NCI-H187 treated with DMSO at 0.1 percent for 48 hours (cell line): ENCODE measurements at regions not wholly inside any gene's neighbourhood (a gene's known extent, or its start where the extent isn't known, plus 50 kb on each side); places are given as distances from the start of the nearest gene placed in this dataset.

Source experiments
- DNase-seq: peaks from one replicate; lab custom pipeline; 2025; lab: John Stamatoyannopoulos, UW

- DNase-seq, result no peak
Measured at GRCh38 chr13:92938486-92939020, 288.1 kb upstream of the GPC6 start.

DNA sequence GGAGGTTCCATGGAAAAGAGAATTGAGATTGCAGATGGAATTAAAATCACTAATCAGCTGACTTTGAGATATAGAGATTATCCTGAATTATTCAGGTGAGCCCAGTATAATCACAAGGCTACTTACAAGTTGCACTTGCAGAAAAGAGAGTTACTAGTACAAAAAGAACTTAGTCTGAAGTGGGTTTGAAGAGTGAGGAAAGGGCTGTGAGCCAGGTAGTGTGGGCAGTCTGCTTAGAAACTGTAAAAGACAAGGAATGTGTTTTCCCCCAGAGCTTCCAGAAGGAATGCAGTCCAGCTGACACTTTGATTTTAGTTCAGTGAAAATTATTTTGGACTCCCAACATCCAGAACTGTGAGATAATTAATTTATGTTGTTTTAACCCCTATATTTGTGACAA lies 285.4 kb upstream of the GPC6 start:
- no peak for DNase-seq

DNA sequence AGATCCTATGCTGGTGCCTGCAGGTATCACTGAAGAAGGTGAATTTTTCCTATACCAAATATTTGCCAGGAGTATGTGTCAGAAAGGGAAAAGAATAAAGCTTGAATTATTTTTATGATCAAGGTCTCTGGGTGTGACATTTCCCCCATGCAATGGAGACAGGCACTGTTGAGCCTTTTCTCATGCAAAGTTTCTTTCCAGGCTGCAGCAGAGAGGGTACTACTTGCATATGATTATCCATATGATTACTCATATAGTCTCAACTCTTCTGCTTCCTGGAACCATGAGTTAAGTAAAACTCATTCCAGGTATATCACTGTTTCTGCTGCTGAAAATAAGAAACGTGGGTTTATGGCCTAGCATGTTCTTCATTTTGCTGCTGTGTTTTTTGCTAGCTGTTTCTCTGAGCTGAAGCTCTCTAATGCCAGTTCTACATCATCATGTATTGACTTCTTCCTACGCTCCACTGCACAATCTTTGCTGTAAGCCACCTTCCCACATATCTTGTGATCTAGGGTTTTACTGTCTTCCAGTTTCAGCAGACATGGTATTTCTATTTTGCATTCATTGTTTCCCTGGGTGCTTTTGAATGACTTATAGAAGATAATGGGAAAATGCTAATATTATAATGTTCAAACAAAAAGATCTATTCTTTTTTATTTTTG lies 278.7 kb upstream of the GPC6 start:
- DNase-seq, result no peak

GRCh38 chr13:92950771-92951170 lies 275.8 kb upstream of the GPC6 start:
- DNase-seq, result no peak

DNA sequence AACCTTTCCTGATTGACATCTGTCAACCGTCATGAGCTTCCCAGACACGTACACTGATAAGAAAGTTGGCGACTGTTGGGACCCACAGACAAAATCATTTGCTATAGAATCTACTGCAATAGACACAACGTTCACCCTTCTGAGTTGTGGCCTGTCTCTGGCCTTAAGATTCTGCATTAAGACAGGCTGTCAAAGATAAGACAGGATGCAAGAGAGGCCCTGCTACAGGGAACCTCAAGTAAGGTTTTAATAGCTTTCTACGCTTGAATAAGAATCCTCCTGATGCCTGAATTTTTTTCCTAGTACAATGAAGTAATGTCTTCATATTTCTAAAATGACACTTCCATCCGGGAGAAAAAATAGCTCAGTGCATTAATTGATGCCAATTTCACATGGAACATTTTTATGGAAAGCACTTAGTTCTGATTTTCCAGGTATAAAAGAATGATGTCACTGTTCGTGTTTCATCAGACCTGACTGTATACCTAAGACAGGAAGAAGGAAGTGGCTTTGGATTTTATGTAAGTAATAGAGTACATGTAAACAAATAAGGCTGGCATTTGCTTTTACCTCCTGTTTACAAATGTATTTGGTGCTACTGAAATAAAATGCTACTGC lies 275.2 kb upstream of the GPC6 start:
- no peak for DNase-seq

DNA sequence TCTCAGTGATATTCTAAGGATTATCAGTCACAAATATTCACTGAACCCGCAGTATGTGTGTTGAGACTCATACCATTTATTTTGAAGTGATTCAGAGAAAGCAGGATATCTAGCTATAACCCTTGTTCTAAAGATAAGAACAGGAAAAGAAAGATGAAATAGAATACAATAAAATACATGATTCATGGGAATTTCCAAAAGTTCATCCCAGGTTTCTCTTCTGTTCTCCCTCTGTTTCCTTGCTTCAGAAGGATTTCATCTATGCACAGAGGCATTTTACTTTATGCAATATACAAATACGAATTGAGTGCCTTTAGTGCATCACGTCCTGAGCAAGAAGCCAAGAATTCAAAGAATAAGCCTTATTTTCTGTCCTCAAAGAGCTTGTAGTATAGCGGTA lies 274.4 kb upstream of the GPC6 start:
- no peak for DNase-seq

- no peak for DNase-seq
Measured at GRCh38 chr13:92954746-92955145, 271.9 kb upstream of the GPC6 start.

DNA sequence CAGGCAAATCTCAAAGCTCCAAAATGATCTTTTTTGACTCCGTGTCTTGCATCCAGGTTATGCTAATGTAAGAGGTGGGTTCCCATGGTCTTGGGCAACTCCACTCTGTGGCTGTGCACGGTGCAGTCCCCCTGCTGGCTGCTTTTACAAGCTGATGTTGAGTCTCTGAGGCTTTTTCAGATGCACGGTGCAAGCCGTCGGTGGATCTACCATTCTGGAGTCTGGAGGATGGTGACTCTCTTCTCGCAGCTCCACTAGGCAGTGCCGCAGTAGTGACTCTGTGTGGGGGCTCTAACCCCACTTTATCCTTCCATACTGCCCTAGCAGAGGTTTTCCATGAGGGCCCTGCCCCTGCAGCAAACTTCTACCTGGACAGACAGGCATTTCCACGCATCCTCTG lies 266.8 kb upstream of the GPC6 start:
- no peak for DNase-seq

DNA sequence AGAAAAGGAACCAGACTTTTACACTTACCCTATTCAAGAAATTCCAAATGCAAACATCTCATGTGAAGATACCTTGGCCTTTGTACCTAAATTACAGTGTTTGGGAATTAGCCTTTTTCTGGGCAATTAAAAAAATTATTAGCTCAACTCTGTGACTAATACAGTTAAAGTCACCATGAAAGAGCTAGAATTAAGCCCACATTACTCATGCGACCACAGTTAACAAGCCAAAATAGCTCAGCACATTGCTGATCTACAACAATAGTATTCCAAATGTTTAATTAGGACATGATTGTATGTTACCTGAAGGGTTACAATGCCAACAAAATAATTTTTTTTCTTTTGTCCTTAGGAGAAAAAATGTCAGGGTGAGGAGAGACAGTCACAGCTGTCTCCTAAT lies 263.6 kb upstream of the GPC6 start:
- no peak for DNase-seq

DNA sequence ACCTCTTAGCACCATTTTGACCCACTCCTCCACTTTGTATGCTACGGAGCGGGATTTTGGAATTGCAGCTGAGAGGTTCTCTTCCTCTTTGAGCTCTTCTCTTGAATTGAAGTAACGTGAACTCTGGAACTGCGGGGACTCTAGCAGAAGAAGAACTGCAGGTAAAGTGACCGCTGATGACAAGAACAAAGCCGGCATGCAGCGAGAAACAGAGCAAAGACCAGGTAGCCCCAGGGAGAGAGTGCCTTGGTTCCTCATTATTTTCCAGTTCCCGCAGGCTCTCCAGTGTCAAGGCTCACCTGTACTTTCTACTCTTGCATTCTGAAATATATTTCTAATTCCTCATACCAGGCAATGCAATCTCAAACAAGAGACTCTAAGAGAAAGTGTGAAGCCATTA lies 260.3 kb upstream of the GPC6 start:
- no peak for DNase-seq

DNA sequence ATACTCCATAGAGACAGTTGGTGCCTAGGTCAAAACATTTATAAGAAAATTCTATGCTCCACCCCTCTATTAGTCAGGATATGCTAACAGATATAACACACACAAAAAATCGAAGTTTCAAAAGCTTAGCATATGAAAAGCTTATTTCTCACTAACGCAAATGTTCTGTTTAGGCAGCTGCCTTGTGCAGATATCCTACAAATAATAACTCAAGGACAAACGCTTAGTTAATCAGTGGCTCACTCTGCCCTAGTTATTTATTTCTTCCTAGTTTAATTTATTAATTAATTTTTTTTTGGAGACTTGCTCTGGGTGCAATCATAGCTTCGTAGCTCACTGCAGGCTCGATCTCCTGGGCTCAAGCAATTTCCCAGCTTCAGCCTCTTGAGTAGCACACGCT lies 259.7 kb upstream of the GPC6 start:
- DNase-seq, result no peak

GRCh38 chr13:92967923-92968322 lies 258.7 kb upstream of the GPC6 start:
- DNase-seq, result no peak

DNA sequence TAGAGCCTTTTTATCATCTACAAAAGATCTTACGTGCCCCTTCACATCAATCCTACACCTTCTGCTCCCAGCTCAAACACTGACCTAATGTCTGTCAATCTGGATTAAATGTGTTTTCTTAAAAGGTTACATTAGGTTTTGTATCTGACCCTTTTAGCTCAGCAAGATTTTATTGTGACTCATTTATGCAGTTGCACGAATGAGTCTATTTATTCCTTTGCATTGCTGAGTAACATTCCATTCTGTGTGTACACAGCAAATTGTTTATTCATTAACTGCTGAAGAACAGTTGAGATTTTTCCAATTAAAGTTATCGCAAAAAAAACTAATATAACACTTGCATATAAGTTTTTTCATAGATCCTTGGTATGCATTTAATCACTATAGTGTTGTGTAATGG lies 253.9 kb upstream of the GPC6 start:
- DNase-seq, result no peak

DNA sequence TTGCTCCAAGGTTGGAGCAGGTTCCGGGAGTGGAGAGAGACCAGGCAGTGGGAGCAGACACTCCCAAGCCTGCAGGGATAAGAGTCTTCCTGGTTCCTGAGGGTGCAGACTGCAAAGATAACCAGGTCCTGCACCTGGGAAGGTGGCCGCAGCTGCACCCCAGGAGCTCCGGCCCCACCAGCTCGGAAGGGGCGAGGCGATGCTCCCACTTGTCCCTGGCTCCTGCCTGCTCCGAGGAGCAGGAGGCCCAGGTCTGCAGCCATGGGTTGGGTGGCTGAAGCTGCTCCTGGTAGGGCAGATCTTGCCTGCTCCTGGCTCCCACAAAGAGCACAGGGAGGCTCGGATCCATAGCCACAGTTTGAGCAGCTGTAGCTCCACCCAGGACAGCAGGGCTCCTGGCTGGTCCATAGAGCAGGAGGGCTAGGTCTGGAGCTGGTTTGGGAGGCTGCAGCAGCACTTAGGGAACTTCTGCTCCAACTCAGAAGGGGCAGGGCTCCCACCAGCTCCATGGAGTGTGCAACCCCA lies 251.6 kb upstream of the GPC6 start:
- no peak for DNase-seq

- DNase-seq, result no peak
Measured at GRCh38 chr13:92976657-92977056, 249.9 kb upstream of the GPC6 start.

DNA sequence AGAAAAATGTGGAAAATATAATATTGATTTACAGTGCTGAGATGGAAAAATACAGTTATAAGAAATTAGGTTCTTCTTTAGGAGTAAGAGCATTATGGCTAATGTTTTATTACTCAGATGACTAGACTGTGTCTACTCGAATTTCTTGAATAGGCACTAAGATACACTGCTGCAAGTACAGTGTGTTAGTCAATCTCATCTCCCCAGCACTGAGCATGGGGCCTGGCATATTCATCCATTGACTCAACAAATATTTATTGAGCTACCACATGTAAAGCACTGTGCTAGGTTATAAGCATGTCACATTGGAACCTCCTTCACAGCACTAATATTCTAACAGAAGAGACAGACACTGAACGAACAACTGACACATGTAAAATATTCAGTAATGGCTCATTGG lies 242.5 kb upstream of the GPC6 start:
- no peak for DNase-seq

DNA sequence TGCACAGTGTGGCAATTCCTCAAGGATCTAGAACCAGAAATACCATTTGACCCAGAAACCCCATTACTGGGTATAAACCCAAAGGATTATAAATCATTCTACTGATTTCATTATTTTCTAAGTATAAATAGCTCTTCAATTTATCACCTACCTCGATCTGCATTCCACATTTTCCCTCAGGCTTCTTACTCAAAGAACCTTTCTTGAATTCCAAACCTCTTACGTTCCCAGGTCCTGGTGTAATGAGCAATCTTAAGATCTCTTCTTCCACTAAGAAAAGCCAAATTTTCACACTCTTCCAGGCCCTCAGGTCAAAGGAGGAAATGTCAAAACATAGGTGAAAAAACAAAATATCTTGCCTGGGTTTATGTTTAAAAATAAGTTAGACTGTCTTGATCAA lies 237.3 kb upstream of the GPC6 start:
- no peak for DNase-seq

DNA sequence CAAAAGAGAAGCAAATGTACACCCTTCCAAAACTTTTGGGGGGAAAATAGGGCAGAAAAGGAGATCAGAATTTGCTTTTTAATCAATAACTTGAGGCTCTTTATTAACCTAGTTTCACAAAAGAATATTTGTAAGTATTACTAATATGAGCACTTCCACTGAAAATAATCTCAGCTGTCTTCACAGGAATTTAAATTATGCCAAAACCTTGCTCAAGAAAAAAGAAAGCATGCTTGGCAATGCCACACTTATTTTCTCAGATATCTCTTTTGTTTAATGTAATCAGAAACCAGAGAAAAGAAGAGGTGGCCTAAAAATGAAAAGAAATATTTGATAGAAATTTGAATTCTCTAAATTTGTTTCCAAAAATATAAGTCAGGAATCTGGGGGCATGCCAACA lies 234.9 kb upstream of the GPC6 start:
- DNase-seq, result no peak

DNA sequence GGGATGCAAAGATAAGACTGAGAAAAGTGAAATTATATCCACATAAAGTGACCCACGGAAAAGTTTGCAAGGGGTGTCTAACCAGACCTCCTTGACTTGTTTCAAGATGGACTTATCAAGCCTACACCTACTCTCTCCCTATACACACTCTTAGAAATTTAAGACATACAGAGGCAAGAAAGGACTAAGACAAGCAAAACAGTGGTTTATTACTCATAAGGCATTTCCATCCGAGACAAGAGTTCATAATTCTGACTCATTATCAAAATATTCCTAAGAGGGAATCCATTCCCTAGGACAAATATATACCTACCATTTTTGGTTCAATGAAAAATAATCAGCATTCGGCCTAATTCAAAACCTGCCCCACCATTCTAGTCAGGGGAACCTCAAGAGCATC lies 232.6 kb upstream of the GPC6 start:
- no peak for DNase-seq

DNA sequence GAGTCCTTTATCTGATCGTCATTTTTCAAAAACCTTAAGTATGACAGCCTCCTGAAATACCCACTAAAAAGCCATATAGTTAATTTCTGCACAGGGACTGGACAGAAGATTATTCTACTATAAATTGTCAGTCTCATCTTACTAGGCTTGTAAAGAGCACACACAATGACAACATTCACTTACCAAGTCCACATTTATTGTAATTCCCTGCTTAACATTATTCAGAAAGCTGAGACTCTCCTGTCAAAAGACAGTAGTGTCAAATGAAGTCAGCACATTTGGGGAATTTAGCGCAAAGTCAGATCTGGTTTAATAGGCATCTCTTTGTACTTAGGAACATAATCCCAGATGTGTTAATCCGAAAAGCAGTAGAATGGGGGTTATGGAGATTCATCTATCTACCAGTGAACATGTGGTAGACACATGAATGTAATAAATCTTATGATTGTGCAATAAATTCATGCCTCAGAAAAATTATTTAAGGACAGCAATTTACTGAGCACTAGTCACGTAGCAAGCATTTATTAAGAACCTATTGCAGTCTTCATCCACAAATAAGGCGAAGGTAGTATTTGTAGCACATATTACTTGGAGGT lies 224.6 kb upstream of the GPC6 start:
- no peak for DNase-seq

- no peak for DNase-seq
Measured at GRCh38 chr13:93003531-93003930, 223.1 kb upstream of the GPC6 start.

DNA sequence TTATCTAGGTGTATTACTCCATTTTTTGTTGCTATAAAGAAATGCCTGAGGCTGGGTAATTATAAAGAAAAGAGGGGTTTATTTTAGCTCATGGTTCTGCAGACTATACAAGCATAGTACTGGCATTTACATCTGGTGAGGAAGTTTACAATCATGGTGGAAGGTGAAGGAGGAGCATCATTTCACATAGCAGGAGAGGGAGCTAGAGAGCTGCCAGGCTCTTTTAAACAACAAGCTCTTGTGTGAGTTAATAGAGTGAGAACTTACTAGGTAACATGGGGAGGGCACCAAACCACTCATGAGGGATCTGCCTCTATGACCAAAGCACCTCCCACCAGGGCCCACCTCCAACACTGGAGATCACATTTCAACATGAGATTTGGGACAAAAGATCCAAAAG lies 221.7 kb upstream of the GPC6 start:
- DNase-seq, result no peak

- DNase-seq, result no peak
Measured at GRCh38 chr13:93007928-93008327, 218.7 kb upstream of the GPC6 start.
